ENCODE measurements at regions not wholly inside any gene's neighbourhood (a gene's known extent, or its start where the extent isn't known, plus 50 kb on each side); places are given as distances from the start of the nearest gene placed in this dataset.
A peak's percentile ranks its signal among the peaks of the same experiment; 100 is the strongest.

DNA sequence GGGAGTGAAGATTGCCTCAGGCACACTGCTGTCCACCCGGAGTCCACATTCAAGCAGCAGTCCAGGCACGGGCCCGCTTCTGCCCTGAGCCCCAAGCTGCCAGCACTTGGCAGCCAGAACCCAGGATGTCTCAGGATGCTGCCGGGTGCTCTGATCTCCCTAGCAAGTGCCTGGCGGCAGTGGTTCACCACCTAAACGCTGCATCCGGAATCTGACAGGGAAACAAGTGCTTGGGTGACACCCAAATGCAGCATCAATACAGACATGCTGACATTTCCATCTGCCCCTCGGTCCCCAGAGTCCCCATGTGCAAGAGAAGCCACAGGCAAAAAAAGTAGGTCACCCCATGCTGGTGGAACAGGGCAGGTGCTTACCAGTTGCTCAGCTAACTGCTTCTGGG is 197.1 kb upstream of the RPL38 start:
- no peaks in the 10 kb centered on the region for H3K36me3 ChIP-seq (ENCODE audit: control insufficient read depth in 4 of 4, insufficient read depth in 4 of 4, low read length in 4 of 4)
- no peak overlapping the region for H3K4me3 ChIP-seq
- H3K9me3 ChIP-seq (ENCODE audit: control insufficient read depth in 4 of 4, insufficient read depth in 3 of 4, low read length in 3 of 4): no peaks in the 10 kb centered on the region
- no peak for DNase-seq
- H3K27ac ChIP-seq (ENCODE audit: low read depth in 1 of 2, low read length in 1 of 2): no peak overlapping the region
- H3K4me1 ChIP-seq (ENCODE audit: control insufficient read depth in 5 of 5, insufficient read depth in 5 of 5, low read length in 5 of 5): no peaks in the 10 kb centered on the region
- WGBS, 2 donors: 91 to 99% methylated on average over 8 of the region's 8 CpGs
- no peak for ATAC-seq (ENCODE audit: insufficient read depth, low FRiP score)
- TF ChIP-seq, protein P1, sequence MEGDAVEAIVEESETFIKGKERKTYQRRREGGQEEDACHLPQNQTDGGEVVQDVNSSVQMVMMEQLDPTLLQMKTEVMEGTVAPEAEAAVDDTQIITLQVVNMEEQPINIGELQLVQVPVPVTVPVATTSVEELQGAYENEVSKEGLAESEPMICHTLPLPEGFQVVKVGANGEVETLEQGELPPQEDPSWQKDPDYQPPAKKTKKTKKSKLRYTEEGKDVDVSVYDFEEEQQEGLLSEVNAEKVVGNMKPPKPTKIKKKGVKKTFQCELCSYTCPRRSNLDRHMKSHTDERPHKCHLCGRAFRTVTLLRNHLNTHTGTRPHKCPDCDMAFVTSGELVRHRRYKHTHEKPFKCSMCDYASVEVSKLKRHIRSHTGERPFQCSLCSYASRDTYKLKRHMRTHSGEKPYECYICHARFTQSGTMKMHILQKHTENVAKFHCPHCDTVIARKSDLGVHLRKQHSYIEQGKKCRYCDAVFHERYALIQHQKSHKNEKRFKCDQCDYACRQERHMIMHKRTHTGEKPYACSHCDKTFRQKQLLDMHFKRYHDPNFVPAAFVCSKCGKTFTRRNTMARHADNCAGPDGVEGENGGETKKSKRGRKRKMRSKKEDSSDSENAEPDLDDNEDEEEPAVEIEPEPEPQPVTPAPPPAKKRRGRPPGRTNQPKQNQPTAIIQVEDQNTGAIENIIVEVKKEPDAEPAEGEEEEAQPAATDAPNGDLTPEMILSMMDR (IDR thresholded peaks at IDR 0.05; ENCODE audit: control extremely low read depth, extremely low read depth): no peak
- peaks cover 0 to 14% (median 10%) of the 10 kb centered on the region in 3 donors for H3K27me3 ChIP-seq (ENCODE audit: control insufficient read depth in 3 of 3, insufficient read depth in 3 of 3, low read length in 2 of 3)
- H3K9ac ChIP-seq (ENCODE audit: insufficient read depth in 1 of 2, low read length in 2 of 2): no peak overlapping the region

DNA sequence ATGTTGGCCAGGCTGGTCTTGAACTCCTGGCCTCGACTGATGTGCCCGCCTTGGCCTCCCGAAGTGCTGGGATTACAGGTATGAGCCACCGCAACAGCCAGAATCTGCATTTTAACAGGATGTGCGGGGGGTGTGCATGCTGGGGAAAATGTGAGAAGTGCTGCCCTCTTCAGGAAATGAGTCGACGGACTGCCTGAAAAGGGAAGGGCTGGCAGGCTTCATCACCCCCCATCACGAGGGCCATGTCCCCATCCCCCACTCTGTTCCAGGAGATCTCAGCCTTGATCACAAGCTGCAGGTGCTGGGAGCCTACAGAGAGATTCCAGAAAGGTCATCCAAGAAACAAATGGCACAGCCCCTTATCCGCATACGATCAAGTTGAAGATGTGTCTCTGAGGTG is 195.3 kb upstream of the RPL38 start:
- H3K36me3 ChIP-seq (ENCODE audit: control insufficient read depth in 4 of 4, insufficient read depth in 4 of 4, low read length in 4 of 4): no peaks in the 10 kb centered on the region

DNA sequence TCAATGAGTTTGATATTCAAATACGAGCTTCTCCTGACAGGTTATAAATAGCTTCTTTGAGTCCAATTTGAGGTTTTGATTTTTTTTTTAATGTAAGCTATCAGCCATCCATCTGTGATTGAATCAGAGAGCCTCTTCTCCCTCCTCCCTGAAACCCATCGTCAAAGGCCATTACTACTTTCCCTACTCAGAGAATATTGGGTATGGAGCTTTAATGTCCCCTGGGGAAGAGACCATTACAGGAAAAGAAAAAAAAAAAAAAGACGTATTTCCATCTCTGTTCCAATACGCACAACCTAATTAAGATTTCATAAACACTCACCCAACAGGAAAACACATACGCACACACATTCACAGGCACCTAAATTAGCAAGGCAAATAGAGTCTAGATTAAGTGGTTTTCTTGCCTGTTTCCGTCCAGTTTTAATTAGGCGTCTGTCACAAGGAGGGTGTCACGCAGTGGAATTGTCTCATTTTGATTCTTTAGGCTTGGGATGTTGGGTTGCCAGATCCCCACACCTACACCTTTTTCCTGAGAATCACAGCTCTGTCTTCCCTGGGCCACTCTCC is 194.3 kb upstream of the RPL38 start:
- H3K4me3 ChIP-seq: no peak overlapping the region
- TF ChIP-seq, protein P1 (IDR thresholded peaks at IDR 0.05; ENCODE audit: control extremely low read depth, extremely low read depth): no peak
- no peak overlapping the region for H3K9ac ChIP-seq (ENCODE audit: insufficient read depth in 1 of 2, low read length in 2 of 2)
- no peaks in the 10 kb centered on the region for H3K9me3 ChIP-seq (ENCODE audit: control insufficient read depth in 4 of 4, insufficient read depth in 3 of 4, low read length in 3 of 4)
- H3K4me1 ChIP-seq (ENCODE audit: control insufficient read depth in 5 of 5, insufficient read depth in 5 of 5, low read length in 5 of 5): peaks cover 0 to 8% (median 2%) of the 10 kb centered on the region in 5 donors
- ATAC-seq (ENCODE audit: insufficient read depth, low FRiP score) (no peak), DNase-seq (no peak)
- no peak overlapping the region for H3K27ac ChIP-seq (ENCODE audit: low read depth in 1 of 2, low read length in 1 of 2)
- H3K27me3 ChIP-seq (ENCODE audit: control insufficient read depth in 3 of 3, insufficient read depth in 3 of 3, low read length in 2 of 3): peaks cover 0 to 10% (median 8%) of the 10 kb centered on the region in 3 donors
- WGBS, 2 donors: 54 to 62% methylated on average over 8 of the region's 8 CpGs
- no peaks in the 10 kb centered on the region for H3K36me3 ChIP-seq (ENCODE audit: control insufficient read depth in 4 of 4, insufficient read depth in 4 of 4, low read length in 4 of 4)

More for the DNA sequence above, 195.3 kb upstream of the RPL38 start:
- peaks cover 0 to 8% (median 2%) of the 10 kb centered on the region in 5 donors for H3K4me1 ChIP-seq (ENCODE audit: control insufficient read depth in 5 of 5, insufficient read depth in 5 of 5, low read length in 5 of 5)
- TF ChIP-seq, protein P1 (IDR thresholded peaks at IDR 0.05; ENCODE audit: control extremely low read depth, extremely low read depth): no peak
- ATAC-seq (ENCODE audit: insufficient read depth, low FRiP score) (no peak), DNase-seq (peak in 1 of 3 donors; percentile 18)
- no peak overlapping the region for H3K27ac ChIP-seq (ENCODE audit: low read depth in 1 of 2, low read length in 1 of 2)
- H3K4me3 ChIP-seq: no peak overlapping the region
- no peak overlapping the region for H3K9ac ChIP-seq (ENCODE audit: insufficient read depth in 1 of 2, low read length in 2 of 2)
- H3K9me3 ChIP-seq (ENCODE audit: control insufficient read depth in 4 of 4, insufficient read depth in 3 of 4, low read length in 3 of 4): no peaks in the 10 kb centered on the region
- H3K27me3 ChIP-seq (ENCODE audit: control insufficient read depth in 3 of 3, insufficient read depth in 3 of 3, low read length in 2 of 3): peaks cover 0 to 12% (median 10%) of the 10 kb centered on the region in 3 donors
- WGBS, 2 donors: 23 to 28% methylated on average over 10 of the region's 10 CpGs

DNA sequence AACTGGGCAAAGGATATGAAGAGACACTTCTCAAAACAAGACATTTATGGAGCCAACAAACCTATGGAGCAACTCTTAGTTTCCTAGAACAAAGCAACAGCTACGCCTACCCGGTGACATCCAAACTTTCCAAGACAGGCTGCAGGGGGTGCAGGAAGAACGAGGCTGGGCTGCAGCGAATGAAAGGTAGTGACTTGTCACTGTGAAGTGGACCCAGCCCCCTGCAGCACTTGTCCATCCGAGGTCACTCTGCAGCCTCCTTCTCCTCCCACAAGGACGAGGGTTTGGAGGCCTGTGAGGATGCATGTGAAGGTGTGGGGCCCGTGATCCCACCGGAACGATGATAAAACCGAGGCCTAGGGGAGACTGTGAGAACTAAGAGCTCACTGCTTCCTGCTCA is 192.6 kb upstream of the RPL38 start:
- Histone ChIP-seq H3K9me3 (ENCODE audit: control insufficient read depth in 4 of 4, insufficient read depth in 3 of 4, low read length in 3 of 4) (peaks cover 0 to 9% (median 0%) of the 10 kb centered on the region in 4 donors), H3K4me1 (ENCODE audit: control insufficient read depth in 5 of 5, insufficient read depth in 5 of 5, low read length in 5 of 5) (peaks cover 0 to 8% (median 2%) of the 10 kb centered on the region in 5 donors), H3K9ac (ENCODE audit: insufficient read depth in 1 of 2, low read length in 2 of 2) (no peak overlapping the region), H3K27me3 (ENCODE audit: control insufficient read depth in 3 of 3, insufficient read depth in 3 of 3, low read length in 2 of 3) (peaks cover 0 to 13% (median 3%) of the 10 kb centered on the region in 3 donors), H3K36me3 (ENCODE audit: control insufficient read depth in 4 of 4, insufficient read depth in 4 of 4, low read length in 4 of 4) (no peaks in the 10 kb centered on the region), H3K27ac (ENCODE audit: low read depth in 1 of 2, low read length in 1 of 2) (no peak overlapping the region), H3K4me3 (no peak overlapping the region)
- WGBS, 2 donors: 71 to 78% methylated on average over 10 of the region's 10 CpGs
- TF ChIP-seq, protein P1 (IDR thresholded peaks at IDR 0.05; ENCODE audit: control extremely low read depth, extremely low read depth): no peak
- ATAC-seq (ENCODE audit: insufficient read depth, low FRiP score) (no peak), DNase-seq (no peak)

All from lung (tissue), 11 donors.